Hematopoietic multipotent progenitor cell treated with erythropoietin and hydrocortisone succinate and interleukin-3 and kit ligand, for 8 days (in vitro differentiated cells): ENCODE measurements at regions not wholly inside any gene's neighbourhood (a gene's known extent, or its start where the extent isn't known, plus 50 kb on each side); places are given as distances from the start of the nearest gene placed in this dataset.

Experiments used
- DNase-seq: peaks from one replicate; pipeline ENCODE4 v3.0.0-alpha.2; 2015

DNA sequence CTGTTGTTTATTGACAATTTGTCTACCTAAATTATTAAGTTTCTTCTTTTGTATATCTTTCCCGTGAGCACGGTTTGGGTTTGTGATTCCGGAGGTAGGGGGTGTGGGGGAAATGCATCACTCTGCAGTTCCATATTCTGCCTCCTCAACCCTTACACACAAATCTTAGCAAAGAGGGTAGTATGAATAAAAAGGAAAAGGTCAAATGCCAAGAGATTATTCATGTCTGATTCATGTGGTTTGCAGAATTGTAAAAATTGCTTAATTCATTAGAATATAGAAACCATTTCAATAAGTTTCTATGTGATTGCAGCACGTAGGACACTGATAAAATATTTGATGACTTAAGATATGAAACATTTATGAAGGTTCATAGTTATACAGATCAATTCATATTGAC lies 601.9 kb downstream of the SEMA5A start:
- no peak for DNase-seq

DNA sequence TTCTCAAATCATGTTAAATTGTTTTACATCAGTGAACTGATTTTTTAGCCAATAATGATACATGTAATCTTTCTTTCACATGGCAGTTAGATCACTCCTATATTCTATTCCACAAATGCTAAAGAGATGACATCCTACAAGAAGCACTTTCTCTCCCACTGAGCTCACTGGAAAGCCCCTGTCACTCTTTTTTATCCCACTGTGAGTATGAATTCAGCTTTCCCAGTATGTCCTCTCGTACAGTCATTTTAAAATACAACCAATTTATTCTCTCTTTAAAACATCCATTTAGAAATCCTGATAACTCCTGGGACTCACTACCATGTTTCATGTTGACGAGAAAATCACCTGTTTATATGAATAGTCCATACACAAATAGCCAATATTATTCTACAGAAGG lies 599.9 kb downstream of the SEMA5A start:
- no peak for DNase-seq

GRCh38 chr5:8949908-8950307 lies 596.0 kb downstream of the SEMA5A start:
- no peak for DNase-seq

- no peak for DNase-seq
These were observed 593.7 kb downstream of the SEMA5A start for GRCh38 chr5:8952147-8952546.

GRCh38 chr5:8953016-8953415 lies 592.9 kb downstream of the SEMA5A start:
- DNase-seq: no peak

GRCh38 chr5:8953911-8954438 lies 591.9 kb downstream of the SEMA5A start:
- DNase-seq: no peak

DNA sequence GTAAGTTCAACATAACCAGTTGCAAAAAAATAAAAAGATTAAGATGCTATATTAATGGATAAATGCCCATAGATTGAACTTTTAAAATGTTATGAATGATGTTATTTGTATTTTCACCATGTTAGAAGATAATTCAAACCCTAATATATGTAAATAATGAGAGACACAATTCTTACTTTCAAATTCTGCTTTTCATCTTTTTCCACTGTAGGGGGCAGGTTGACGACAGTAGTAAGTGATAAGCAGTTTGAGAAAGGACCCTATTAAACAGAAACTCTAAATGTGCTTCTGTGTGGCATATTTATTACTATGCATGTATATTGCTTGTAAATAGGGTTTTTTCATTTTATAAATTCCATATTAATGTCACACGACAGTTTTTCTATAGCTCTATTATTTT lies 591.1 kb downstream of the SEMA5A start:
- no peak for DNase-seq

GRCh38 chr5:8956659-8957058 lies 589.2 kb downstream of the SEMA5A start:
- no peak for DNase-seq

DNA sequence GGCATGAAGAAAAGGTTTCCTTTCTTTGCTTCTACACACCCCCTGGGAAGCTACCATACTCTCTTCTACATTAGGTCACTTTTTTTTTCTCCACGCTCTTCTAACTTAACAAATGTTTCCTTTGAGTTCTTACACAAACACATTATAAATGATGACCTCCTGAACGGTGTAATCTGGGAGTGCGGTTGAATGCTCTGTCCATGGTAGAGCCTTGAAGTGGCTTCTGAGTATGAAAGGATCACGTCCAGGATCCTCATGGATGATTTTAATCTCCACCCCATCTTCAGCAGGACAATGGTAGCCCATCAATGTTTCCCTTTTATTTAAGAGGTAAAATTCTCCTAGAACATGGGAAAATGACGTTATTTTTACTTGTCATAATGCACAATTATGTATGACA lies 587.3 kb downstream of the SEMA5A start:
- DNase-seq: no peak

DNA sequence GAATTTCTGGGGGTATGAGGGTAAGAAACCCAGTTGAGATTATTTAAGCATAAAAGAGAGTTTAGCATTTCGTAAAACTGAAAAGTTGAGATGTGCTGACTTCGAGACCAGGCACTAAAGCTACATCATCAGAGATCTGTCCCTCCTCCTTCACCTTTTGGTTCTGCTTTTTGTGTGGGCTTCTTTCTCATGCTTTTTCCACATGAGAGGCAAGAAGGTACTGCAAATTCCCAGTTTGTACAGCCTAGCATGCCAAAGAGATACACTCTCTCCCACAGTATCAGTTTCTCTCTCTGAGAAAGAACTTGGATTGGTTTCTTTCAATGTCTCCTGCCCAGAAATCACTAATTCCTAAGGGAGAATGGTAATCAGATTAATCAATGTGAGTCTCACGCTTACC lies 584.7 kb downstream of the SEMA5A start:
- DNase-seq: no peak

GRCh38 chr5:8961956-8962355 lies 583.9 kb downstream of the SEMA5A start:
- no peak for DNase-seq

DNA sequence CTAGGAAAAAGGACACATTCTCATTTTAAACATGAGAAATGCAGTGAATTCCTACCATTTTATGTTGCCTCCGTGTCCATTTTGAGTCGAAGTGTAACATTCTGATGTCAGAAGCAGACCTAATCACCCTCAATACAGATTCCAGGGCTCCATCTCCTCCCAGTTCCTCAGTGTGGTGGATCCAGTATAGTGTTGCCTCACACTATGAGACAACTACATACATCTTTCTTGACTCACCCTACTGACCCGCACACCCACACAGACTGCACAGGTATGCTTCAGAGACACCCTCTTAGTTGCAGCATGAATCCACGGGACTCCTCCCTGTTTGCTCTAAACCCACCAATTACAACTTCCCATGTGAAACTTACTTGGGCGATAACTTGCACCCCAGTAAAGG lies 564.9 kb downstream of the SEMA5A start:
- no peak for DNase-seq

DNA sequence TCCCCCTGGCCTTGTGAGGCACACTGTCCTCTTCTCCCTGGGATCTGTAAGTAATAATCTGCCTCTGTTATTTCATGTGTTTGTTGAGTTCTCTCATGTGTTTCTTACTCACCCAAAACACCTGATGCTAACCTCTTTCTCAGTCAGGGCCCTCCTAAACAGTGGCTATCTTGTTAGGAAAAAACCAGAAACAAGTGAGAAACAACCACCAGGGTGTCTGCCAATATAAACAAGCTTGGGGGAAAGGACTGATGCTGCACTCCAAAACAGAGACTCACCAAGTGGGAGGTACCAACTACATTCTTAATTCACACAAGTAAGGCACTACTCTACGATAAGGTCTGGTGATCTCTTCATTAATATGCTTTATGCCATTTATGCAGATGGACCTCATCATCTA lies 564.4 kb downstream of the SEMA5A start:
- DNase-seq: no peak

DNA sequence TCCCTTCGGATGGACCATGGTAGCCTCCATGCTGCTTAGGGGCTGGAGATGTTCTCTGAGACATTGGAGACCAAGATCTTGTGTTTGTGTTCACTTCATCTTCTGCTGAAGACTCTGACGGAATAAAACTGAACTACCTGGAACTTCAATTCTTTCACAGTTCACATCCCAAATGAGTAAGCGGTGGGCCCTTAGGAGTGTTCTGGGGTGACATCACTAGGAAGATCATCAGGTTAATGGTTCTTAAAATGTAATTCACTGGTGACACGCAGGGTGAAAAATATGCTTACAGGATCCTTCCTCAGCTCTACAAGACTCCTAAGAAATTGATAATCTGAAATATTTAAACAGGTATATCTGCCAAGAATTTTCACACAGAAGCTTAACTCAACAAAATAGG lies 561.5 kb downstream of the SEMA5A start:
- no peak for DNase-seq
